ENCODE measurements at regions not wholly inside any gene's neighbourhood (a gene's known extent, or its start where the extent isn't known, plus 50 kb on each side); places are given as distances from the start of the nearest gene placed in this dataset.

DNA sequence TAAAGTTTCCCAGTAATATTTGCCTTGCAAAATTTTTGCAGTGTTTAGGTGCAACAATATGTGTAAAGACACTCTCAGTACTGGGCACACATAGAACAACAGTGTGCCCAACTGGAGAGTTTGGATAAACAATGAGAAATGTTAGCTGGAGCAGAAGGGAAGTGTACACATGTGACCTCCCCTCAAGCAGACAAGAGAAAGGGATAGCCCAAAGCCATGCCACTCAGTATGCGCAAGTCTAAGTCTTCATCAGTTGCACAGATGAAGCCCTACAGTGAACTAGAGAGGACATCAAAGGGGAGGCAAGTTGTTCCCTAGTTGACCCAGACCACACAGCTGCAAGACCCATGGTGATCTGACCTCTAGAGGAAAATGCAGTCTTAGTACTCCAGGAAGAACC is 97.9 kb upstream of the CDH11 start:
- 86 to 96% methylated on average over 1 of the region's 1 CpG for WGBS, 2 experiments (ENCODE audit: insufficient coverage in 1 of 2, insufficient read length in 1 of 2)
- no peaks in the 10 kb centered on the region for H3K36me3 Mint-ChIP-seq (ENCODE audit: low read depth)
- H3K9me3 Mint-ChIP-seq: no peaks in the 10 kb centered on the region
- peaks cover 12% of the 10 kb centered on the region for H3K27me3 Mint-ChIP-seq (ENCODE audit: insufficient read depth)
- Histone ChIP-seq H3K27me3 (ENCODE audit: control insufficient read depth, insufficient read depth, low read length, poor library complexity, severe bottlenecking) (no peaks in the 10 kb centered on the region), H3K4me3 (ENCODE audit: low read length) (no peak overlapping the region), H3K27ac (ENCODE audit: low read depth, low read length) (no peak overlapping the region), H3K9me3 (ENCODE audit: control insufficient read depth, low read length) (no peaks in the 10 kb centered on the region), H3K36me3 (ENCODE audit: control insufficient read depth, insufficient read depth, low read length) (no peaks in the 10 kb centered on the region), H3K4me1 (ENCODE audit: control insufficient read depth, insufficient read depth, low read length) (no peaks in the 10 kb centered on the region), H3K9ac (ENCODE audit: extremely low read depth, low read length, poor library complexity, severe bottlenecking) (no peak overlapping the region)
- H3K27ac Mint-ChIP-seq: no peak overlapping the region
- peak; percentile 39 for DNase-seq
- no peak overlapping the region for H3K4me3 Mint-ChIP-seq
- TF ChIP-seq, protein P1, sequence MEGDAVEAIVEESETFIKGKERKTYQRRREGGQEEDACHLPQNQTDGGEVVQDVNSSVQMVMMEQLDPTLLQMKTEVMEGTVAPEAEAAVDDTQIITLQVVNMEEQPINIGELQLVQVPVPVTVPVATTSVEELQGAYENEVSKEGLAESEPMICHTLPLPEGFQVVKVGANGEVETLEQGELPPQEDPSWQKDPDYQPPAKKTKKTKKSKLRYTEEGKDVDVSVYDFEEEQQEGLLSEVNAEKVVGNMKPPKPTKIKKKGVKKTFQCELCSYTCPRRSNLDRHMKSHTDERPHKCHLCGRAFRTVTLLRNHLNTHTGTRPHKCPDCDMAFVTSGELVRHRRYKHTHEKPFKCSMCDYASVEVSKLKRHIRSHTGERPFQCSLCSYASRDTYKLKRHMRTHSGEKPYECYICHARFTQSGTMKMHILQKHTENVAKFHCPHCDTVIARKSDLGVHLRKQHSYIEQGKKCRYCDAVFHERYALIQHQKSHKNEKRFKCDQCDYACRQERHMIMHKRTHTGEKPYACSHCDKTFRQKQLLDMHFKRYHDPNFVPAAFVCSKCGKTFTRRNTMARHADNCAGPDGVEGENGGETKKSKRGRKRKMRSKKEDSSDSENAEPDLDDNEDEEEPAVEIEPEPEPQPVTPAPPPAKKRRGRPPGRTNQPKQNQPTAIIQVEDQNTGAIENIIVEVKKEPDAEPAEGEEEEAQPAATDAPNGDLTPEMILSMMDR (conservative IDR thresholded peaks at IDR 0.05): no peak
- peaks cover 16% of the 10 kb centered on the region for H3K4me1 Mint-ChIP-seq

DNA sequence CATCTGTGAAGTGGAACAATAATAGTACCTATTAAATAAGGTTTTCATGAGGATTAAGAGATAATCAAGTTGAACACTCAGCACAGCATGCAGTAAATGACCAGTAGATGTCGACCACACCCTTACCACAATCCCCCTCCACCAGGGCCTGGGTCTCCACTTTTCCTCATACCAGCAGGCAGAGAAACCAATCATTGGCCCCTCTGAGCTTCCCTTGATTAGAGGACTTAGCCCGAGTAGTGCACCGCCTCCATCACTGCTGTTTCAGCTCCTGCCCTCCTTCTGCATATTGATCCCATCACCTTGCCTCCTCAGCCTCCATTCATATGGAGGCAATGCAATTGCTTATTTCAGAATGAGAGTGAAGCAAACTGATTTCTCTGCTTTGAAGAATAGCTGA is 96.5 kb upstream of the CDH11 start:
- WGBS, 2 experiments (ENCODE audit: insufficient coverage in 1 of 2, insufficient read length in 1 of 2): 53 to 55% methylated on average over 3 of the region's 3 CpGs
- H3K4me3 ChIP-seq (ENCODE audit: low read length): no peak overlapping the region

DNA sequence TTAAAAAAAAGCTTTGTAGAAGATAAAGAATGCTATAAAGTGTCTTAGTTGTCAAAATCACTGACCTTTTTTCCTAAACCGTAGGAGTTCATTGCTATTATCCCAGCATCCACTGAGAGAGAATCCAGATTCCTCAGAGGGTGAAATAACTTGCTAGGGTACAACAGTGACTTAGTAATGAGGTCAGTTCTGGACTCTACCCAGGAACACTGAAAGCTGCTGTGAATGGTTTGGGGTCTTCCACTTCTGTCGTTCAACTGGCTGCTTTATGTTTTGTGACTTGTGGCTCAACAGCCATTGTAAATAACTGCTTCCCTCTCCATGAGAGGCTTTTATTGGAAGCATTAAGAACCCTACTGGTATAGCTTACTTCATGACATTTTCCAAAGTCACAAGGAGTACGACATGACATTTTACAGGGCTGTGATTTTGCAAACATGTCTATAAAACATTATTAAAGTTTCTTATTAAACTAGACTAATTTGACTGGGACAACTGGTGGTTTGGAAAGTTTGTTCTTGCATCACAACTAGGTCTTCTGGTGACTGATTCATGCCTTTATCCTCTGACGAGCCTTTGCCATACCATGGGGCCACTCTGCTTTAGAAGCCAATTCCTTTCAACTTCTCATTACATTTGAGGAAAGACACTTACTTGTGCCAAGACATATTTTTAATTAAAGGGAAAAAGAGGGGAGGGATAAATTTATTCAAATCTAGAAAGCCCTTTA is 92.2 kb upstream of the CDH11 start:
- Histone ChIP-seq H3K9ac (ENCODE audit: extremely low read depth, low read length, poor library complexity, severe bottlenecking) (no peak overlapping the region), H3K9me3 (ENCODE audit: control insufficient read depth, low read length) (no peaks in the 10 kb centered on the region), H3K27me3 (ENCODE audit: control insufficient read depth, insufficient read depth, low read length, poor library complexity, severe bottlenecking) (no peaks in the 10 kb centered on the region), H3K27ac (ENCODE audit: low read depth, low read length) (no peak overlapping the region), H3K36me3 (ENCODE audit: control insufficient read depth, insufficient read depth, low read length) (no peaks in the 10 kb centered on the region), H3K4me3 (ENCODE audit: low read length) (no peak overlapping the region), H3K4me1 (ENCODE audit: control insufficient read depth, insufficient read depth, low read length) (no peaks in the 10 kb centered on the region)
- Mint-ChIP-seq H3K4me3 (no peak overlapping the region), H3K36me3 (ENCODE audit: low read depth) (no peaks in the 10 kb centered on the region), H3K4me1 (peaks cover 8% of the 10 kb centered on the region), H3K27ac (no peak overlapping the region), H3K27me3 (ENCODE audit: insufficient read depth) (peaks cover 20% of the 10 kb centered on the region), H3K9me3 (no peaks in the 10 kb centered on the region)
- TF ChIP-seq, protein P1 (conservative IDR thresholded peaks at IDR 0.05): no peak
- 81 to 86% methylated on average over 4 of the region's 4 CpGs for WGBS, 2 experiments (ENCODE audit: insufficient coverage in 1 of 2, insufficient read length in 1 of 2)
- DNase-seq: no peak

More for the DNA sequence above, 96.5 kb upstream of the CDH11 start:
- Mint-ChIP-seq H3K27me3 (ENCODE audit: insufficient read depth) (peaks cover 12% of the 10 kb centered on the region), H3K9me3 (no peaks in the 10 kb centered on the region), H3K36me3 (ENCODE audit: low read depth) (no peaks in the 10 kb centered on the region), H3K4me3 (no peak overlapping the region), H3K4me1 (peaks cover 16% of the 10 kb centered on the region), H3K27ac (no peak overlapping the region)
- TF ChIP-seq, protein P1 (conservative IDR thresholded peaks at IDR 0.05): peak; percentile 46
- H3K36me3 ChIP-seq (ENCODE audit: control insufficient read depth, insufficient read depth, low read length): no peaks in the 10 kb centered on the region
- H3K27me3 ChIP-seq (ENCODE audit: control insufficient read depth, insufficient read depth, low read length, poor library complexity, severe bottlenecking): no peaks in the 10 kb centered on the region
- H3K27ac ChIP-seq (ENCODE audit: low read depth, low read length): no peak overlapping the region
- peak; percentile 66 for DNase-seq
- no peaks in the 10 kb centered on the region for H3K9me3 ChIP-seq (ENCODE audit: control insufficient read depth, low read length)
- H3K4me1 ChIP-seq (ENCODE audit: control insufficient read depth, insufficient read depth, low read length): no peaks in the 10 kb centered on the region
- H3K9ac ChIP-seq (ENCODE audit: extremely low read depth, low read length, poor library complexity, severe bottlenecking): no peak overlapping the region

Data from endodermal cell (in vitro differentiated cells).